Stromal cell of bone marrow (primary cell): ENCODE measurements at regions not wholly inside any gene's neighbourhood (a gene's known extent, or its start where the extent isn't known, plus 50 kb on each side); places are given as distances from the start of the nearest gene placed in this dataset.
A peak's percentile ranks its signal among the peaks of the same experiment; 100 is the strongest.
"Not testable (repeated sequence)": the region's sequence is repeated elsewhere in the genome, so short reads cannot be mapped to it uniquely, and the experiment has no call there.

ENCODE experiments used
- DNase-seq: peaks from one replicate; pipeline ENCODE4 v3.0.0-alpha.2; 2012; ENCODE audit warnings: low read depth

DNA sequence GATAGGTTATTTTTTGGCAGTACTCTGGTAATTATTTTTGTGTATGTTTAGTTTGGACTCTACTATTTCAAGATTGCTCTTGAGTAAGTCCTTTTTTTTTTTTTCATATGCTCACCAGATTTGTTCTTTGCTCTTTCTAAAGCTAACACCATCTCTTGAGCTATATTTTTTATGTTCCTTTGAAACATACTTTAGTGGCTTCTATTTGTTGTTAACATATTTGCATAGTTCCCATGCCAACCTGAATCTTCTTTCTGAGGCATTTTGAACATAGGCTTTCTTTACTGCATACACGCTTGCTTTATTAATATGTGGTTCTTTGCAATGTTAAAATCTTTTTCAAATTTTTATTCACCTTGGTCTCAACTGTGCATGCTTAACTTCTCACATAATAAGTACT is 1644.9 kb downstream of the SUCLG1 start:
- DNase-seq: no peak

DNA sequence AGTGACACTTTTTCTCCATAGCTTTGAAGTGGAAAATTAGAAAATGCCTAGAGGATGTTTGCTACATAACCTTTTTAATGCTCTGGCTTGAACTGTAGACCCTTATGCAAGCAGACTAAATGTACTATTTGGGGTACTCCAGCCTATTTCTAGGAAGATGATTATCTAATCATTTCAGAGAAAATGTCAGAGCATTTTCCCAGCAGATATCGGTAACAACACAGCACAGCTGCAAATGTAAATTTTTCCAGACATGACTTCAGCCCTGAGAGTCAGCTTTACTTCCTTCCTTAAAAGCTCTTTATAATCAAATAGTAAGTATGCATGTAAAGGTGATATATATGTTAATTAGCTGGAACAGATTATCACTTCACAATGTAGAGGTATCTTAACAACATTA is 1647.1 kb downstream of the SUCLG1 start:
- DNase-seq: no peak

DNA sequence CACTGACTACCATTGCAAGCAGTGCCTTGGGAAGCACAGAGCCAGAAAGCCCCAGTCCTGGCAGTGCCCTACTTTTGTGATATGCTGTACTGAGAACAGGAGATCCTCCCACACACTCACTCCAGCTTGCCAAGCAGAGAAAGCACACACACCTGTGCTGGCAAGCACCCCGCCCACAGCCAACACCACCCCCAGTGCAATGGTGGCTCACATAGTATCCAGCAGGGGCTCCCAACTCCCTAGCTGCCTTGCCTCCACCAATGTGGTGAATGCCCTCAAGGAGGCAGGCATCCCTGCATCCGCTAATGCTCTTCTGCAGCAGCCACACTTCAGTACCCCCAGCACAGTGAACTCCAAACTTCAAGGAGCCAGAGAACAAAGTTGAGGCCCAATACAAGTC is 1655.8 kb downstream of the SUCLG1 start:
- DNase-seq: no peak

DNA sequence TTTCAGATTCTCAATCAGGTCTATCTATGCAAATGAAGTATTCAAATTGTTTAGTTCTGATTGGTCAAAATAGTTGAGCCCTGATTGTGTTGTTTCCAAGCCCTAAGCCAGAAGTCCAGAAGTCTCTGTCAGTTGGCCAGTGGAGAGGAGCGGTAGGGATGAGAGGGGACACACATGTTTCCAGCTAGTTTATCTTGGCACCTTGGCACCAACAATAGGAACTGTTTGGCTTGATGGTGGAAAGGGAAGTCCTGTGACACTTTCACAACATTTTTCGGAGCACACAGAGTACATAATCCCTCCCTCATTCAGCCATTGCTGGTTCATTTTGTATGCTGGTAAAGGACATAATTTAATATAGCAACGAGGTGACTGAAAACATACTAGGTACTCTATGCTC is 1661.6 kb downstream of the SUCLG1 start:
- DNase-seq: no peak

DNA sequence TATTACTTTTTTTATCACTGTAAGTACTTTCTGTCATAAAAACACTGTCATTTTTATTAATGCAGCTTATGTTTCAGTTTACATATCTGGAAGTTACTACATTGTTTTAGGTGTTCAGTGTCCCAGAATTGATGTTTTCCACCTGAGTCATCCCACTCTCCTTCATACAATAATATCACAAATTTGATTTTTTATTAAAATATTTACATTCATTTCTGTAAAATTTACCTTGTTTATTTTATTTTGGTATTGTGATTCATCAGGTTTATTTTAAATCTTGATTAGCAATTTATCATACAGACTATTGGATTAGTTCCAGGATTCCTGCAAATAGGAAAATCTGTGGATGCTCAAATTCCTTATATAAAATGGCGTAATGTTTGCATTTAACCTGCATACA is 1662.9 kb downstream of the SUCLG1 start:
- DNase-seq: no peak

DNA sequence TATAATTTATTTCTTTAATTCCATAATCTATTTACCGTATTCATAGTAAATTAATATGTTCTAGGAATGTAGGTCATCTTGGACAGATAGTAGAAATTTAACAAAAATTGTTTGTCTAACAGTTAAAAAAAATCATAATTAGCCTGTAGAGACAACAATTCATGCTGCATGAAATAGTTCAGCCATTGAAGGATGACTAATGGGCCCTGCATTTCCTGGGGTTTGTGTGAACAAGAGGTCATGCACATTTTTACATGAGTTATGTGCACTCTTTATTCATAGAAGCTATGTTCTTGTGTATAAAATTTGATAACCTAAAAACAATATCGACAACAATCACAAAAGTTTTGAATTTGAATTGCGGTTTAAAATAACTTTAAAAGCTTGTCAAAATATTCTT is 1663.6 kb downstream of the SUCLG1 start:
- DNase-seq: peak; percentile 40

DNA sequence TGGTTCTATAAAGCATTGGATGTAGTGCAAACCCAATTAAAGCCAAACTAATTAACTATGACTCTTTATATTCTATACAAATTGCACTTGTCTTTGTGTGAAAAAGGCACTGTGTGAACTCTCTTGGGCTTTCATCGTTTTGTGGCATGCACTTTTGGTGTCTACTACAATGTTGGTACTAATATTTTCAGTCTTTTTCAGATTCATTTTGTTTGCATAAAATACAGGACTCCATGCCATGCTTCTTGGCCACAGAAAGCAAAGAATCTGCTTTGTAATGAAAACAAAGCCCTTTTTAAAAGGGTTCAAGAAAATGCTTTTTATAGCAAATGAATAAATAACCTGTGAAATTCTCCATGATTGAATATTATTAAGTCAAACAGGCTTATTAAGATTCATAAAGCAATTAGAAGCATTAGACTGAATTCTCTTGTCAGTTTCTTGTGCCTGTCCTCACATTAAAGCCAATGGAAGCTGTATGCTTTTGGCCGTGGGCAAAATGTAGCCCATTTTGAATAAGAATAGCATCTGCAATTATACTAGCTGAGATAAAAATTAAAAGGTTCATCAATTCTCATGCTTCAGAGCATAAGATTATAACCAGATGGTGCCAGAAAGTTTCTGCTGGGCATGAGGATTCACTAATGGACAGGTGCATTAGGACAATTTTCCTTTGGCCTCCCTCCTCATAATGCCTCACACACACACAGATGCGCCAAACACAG is 1665.2 kb downstream of the SUCLG1 start:
- DNase-seq: no peak

DNA sequence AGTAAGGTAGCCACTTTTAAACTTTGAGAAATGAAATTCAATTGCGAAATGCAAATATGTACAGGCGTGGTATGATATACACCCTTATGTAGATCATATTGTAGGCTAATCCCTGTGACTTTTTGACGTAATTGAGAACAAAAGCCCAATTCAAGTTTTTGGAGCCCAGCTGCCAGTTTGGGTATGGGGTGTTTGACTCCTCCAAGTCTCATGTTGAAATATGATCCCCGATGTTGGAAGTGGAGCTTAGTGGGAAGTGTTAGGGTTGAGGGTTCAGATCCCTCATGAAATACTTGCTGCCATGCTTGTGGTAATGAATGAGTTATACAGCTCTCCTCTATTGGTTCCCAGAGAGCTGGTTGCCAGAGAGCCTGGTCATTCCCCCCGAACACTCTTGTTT is 1666.8 kb downstream of the SUCLG1 start:
- DNase-seq: no peak

DNA sequence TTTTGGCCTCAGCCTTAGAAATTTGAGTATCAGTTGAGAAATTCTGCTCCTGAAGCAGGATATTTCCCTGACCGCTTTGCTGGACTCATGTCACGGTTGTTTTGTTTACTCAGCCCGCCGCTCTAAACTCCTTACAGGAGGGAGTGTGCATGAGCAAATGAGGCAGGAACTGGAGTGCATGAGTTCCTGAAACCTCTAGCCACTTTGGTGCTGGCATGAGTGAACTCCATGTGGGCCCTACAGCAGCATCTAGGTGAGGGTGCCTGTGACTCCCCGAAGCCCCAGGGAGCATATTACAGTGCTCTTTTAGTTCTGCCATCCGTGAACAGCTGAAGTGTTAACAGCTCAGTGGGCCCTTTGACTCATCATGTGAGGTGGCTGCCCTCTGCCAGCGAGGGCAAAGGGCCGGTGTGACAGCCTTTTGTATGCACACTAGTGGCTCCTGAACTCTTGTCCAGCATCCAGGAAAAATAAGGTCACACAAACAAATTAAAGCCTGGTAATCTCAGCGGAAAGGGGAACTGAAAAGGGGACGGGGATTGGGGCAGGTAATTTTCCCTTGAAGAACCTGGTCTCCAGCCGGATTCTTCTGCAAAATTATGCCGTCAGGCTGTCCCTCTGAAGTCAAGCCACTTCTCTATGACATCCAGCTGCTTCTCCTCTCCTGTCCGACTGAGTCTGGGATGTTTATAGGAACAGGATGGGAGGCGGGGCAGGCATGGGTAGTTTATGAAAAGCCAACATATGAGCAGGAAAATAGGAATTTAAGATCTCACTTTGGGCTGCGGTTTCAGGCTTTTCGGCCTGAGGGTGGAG is 1668.7 kb downstream of the SUCLG1 start:
- DNase-seq: peak; percentile 43

DNA sequence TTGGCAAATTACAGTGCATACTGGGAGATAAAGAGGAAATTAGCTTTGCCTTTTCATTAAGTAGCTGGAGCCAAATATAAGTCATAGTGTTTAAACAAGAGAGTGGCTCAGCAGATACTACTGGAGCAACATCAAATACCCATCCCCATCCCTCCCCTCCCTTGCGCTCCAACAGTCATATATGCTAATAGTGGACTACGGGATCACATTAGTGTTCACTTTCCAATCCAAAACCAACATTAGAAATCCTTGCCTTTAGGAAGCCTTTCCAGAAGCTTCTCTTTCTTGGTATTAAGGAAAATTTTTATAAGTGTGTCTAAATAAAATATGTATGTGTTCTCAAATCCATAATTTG is 1669.3 kb downstream of the SUCLG1 start:
- peak; percentile 26 for DNase-seq

DNA sequence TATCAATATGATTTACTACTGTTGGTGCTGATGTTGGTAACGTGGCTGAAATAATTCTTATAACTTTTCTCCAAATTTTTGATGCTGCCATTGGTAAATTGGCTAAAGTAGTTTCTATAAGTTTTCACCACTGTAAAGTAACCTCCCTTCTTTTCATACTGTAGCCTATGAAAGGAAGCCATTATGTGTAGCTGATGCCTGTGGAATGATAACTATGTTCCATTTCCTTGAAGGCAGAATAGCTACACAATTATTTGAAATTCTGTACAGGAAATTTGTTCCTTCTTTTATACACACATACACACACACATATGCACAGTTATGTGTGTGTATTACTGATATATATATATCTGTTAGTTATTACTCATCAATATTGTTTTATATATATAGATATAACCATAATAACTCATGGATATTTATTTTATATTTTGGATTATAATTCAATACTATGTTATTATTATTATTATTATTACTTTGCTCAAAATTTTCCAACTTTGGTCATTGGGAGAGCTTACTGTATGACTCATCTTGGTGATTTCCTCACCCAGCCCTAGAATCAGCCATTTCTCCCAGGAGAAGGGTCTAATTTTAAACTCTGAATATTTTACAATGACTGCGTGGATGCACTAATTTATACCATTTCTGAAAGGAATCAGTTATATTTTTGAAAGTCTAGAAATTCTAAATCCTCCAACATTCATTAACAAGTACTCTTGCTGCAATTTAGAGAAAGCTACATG is 1677.7 kb downstream of the SUCLG1 start:
- peak; percentile 5 for DNase-seq

DNA sequence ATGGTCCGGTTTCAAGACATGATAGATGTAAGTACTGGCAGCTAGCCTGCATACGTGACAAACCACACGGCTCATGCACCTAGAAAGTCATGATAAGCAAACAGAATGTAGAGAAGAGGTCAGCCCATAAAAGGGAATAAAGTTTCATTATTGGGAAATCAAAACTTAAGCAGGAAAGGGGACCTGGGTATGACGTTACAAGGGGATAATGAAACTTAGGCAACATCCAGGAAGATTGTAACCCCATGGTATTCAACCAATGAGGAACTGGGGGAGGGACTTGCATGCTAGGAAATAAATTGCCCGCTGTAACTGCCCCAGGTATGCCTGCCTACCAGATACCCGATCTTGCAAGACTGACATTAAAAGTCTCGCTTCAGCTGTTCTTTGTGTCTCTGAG is 1679.0 kb downstream of the SUCLG1 start:
- no peak for DNase-seq

DNA sequence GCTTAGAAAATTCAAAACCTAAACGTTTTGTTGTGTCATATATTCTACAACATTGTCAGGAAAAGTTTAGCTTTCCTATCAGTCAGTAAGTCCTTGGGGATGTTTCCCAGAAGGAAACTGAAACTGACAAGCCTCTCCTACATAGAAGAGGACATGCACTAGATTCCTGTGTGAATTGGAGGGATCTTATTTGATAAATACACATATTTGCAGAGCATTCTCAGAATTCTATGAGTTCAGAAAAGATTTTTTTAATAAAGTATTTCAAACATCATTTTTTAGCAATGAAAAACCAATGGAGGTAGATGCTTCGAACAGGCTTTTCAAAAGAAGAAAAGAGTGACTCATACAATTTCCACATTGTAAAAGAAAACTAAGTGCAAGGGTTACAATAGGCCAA is 1706.7 kb downstream of the SUCLG1 start:
- DNase-seq: no peak

DNA sequence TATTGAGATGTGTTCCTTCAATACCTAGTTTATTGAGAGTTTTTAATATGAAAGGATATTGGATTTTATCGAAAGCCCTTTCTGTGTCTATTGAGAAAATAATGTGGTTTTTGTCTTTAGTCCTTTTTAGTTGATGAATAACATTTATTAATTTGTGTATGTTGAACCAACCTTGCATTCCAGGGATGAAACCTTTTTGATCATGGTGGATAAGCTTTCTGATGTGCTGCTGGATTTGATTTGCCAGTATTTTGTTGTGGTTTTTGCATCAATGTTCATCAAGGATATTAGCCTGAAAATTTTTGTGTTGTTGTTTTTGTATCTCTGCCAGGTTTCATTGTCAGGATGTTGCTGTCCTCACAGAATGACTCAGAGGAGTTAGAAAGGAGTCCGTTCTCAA is 1710.4 kb downstream of the SUCLG1 start:
- DNase-seq: no peak

DNA sequence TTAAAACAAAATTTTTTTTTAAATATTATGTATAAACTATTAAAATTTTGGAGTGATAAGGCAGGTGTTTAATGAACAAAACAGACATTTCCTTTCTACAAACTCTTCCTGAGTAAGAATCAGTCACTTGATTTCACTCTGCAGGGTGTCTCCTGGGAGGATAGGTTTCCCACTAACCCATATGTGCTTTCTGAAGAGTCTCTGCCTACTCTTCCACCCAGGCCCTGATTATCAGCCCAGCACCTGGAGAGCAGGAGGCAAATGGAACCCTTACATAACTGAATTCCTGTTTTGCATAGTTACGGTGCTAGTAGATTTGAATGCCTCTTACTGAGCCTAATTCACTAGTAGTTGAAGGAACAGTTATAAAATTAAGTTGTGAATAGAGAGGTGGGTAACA is 1718.6 kb downstream of the SUCLG1 start:
- no peak for DNase-seq

DNA sequence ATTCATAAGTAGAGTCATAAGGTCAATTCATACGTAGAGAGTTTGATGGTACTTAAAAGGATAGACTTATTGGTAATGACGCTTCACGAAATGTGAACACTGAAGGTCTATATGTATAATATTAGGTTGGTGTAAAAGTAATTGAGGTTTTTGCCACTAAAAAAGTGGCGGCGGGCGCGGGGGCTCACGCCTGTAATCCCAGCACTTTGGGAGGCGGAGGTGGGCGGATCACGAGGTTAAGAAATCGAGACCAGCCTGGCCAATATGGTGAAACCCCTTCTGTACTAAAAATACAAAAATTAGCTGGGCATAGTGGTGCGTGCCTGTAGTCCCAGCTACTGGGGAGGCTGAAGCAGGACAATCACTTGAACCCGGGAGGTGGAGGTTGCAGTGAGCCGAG is 1721.1 kb downstream of the SUCLG1 start:
- not testable (repeated sequence) for DNase-seq

DNA sequence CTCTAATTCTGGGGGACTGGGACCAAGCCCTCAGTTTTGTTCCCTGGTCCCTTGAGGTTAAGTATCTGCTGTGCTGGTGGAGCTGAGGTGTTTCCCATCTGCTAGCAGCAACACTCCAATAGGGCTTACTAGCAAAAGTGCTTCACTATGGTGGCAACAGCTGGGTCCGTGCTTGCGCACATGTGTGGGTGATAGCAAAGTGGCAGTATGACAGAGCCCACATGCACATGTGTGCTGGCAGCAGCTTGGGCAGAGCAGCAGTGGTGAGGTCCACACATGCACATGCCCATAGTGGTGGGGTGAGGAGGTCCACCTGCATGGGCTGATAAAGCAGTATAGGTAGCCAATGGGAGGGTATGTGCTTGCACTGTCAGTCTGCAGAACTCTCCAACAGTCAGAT is 1723.7 kb downstream of the SUCLG1 start:
- no peak for DNase-seq

DNA sequence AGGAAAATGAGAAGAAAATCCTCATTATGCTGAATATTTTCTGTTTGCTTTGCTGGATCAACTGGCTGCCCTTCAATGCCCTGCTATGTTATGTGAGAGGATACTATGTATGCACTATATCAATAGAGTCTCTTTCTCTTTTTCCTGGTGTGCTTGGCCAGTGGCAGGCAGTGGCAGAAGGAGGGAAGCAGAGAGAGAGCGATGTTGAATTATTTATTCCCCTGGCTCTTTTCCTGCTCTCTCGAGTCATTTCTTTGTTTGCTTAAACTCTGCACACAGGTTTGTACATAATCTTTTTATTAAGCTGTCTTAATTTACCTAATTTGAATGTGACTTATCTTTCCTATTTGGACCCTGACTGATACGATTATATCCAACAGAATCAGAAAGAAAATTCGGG is 1727.3 kb downstream of the SUCLG1 start:
- no peak for DNase-seq

DNA sequence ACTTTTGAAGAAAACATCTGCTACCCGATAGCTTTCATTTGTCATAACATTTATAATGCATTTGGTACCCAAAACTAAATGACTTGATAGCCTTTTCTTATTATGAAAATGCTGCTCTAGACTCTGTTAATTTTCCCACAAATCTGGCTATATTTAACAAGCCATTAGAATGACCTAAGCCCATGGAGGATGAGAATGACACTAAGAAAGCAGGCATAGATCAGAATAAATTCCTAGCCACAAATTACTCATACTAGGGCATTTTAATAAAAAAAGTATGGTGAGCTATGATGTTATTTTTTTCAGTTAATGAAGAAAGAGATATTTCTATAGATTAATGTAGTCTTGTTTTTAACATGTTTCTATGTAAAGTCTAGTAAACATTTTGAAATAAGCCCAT is 1728.3 kb downstream of the SUCLG1 start:
- no peak for DNase-seq

DNA sequence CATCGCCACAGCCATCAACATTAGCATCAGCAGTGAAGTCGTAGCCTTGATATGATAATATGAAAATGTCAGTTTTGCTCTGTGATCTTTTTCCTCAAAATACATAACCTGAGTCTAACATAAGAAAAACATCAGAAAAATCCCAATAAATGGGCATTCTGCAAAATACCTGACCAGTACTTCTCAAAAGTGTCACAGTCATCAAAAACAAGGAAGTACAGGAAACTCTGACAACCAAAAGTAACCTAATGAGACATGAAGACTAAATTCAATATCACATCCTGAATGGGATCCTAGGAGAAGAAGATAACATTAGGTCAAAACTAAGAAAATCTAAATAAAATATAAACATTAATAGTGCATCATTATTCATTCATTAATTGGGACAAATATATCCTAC is 1731.0 kb downstream of the SUCLG1 start:
- no peak for DNase-seq

DNA sequence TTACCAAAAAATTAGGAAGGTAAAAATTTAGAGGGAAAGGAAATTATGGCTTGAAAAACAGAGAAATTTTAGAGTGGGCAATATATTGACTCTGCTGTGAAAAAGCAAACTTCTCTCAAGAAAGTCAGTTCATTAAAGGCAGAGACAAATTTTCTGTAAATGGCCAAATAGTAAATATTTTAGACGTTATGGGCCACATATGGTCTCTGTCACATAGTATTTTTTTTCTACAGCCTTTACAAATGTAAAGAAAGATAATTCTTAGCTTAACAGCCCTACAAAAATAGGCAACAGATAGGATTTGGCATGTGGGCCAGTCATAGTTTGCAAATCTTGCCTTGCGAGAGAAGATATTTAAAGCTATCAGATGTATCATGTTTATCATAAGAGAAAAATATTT is 1750.4 kb downstream of the SUCLG1 start:
- no peak for DNase-seq

DNA sequence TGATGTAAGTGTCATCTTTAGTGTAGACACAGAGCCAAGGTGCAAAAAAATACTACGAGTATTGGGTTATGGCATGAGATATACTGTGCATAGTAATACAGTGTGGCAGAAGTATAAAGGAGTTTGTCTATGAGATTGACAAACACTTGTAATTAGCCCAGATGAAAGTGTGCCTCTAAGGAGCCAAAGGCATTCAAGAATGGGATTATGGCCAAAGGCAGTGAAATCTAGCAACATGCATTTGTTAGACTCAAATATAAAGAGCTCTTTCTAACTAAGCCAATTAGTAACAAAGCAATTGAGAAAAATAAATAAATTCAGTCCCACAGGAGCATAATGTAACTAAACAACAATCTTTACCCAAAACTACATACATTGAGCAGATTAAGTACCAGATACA is 1761.8 kb downstream of the SUCLG1 start:
- no peak for DNase-seq

DNA sequence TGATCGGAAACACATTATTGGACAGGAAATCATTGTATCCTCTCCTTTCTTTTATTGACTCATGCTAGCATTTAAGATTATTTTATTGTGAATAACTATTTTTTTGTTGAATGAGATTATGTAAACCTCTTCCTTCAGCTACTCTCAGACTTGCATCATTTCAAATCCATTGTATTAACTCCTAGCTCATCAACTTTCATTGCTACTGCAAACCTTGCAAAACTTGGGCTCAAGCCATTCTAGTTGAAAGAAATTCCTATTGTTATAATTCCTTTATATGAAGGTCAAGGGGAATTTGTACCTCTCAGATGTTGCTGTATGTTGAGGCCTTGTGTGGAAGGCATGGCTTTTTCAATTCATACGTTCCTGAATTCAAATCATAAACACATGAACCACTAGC is 1764.6 kb downstream of the SUCLG1 start:
- DNase-seq: no peak
